ENCODE measurements at regions not wholly inside any gene's neighbourhood (a gene's known extent, or its start where the extent isn't known, plus 50 kb on each side); places are given as distances from the start of the nearest gene placed in this dataset.
"Not testable (repeated sequence)": the region's sequence is repeated elsewhere in the genome, so short reads cannot be mapped to it uniquely, and the experiment has no call there.

GRCh38 chr11:3437441-3437840 lies 58.5 kb upstream of the ZNF195 start:
- not testable (repeated sequence) for H3K4me2 ChIP-seq; H3K79me2 ChIP-seq (replicated peaks; ENCODE audit: insufficient read depth); H3K4me3 ChIP-seq; H3K36me3 Mint-ChIP-seq (ENCODE audit: low read depth); H3K27me3 ChIP-seq (ENCODE audit: insufficient read depth); H2AFZ ChIP-seq; H3K27ac Mint-ChIP-seq; H3K4me3 Mint-ChIP-seq; ATAC-seq; DNase-seq (ENCODE audit: low spot score); H3K9me2 ChIP-seq (ENCODE audit: insufficient read depth); H3K9me3 Mint-ChIP-seq; H3K4me1 Mint-ChIP-seq; H3F3A ChIP-seq (replicated peaks; ENCODE audit: low read depth); H3K27ac ChIP-seq (ENCODE audit: low read depth); H4K20me1 ChIP-seq (replicated peaks; ENCODE audit: insufficient read depth); H3K4me1 ChIP-seq (ENCODE audit: insufficient read depth); H3K36me3 ChIP-seq (ENCODE audit: insufficient read depth)
- H3K27me3 Mint-ChIP-seq (ENCODE audit: insufficient read depth, low read depth, poor library complexity), result peaks cover 13% of the 10 kb centered on the region

GRCh38 chr11:3434976-3435375 lies 56.0 kb upstream of the ZNF195 start:
- DNase-seq (ENCODE audit: low spot score) (no peak), ATAC-seq (no peak)
- Histone ChIP-seq H3K4me1 (ENCODE audit: insufficient read depth) (no peaks in the 10 kb centered on the region), H3K4me3 (no peak overlapping the region), H3K9me2 (ENCODE audit: insufficient read depth) (no peaks in the 10 kb centered on the region), H3F3A (replicated peaks; ENCODE audit: low read depth) (no peaks in the 10 kb centered on the region), H3K36me3 (ENCODE audit: insufficient read depth) (no peaks in the 10 kb centered on the region), H3K4me2 (no peak overlapping the region), H2AFZ (no peak overlapping the region), H3K79me2 (replicated peaks; ENCODE audit: insufficient read depth) (no peaks in the 10 kb centered on the region), H4K20me1 (replicated peaks; ENCODE audit: insufficient read depth) (no peaks in the 10 kb centered on the region), H3K27me3 (ENCODE audit: insufficient read depth) (no peaks in the 10 kb centered on the region), H3K27ac (ENCODE audit: low read depth) (no peak overlapping the region)
- Mint-ChIP-seq H3K27ac (no peak overlapping the region), H3K4me1 (peaks cover 4% of the 10 kb centered on the region; the same call in 2 of the 3 replicates), H3K4me3 (no peak overlapping the region), H3K27me3 (ENCODE audit: insufficient read depth, low read depth, poor library complexity) (peaks cover 10% of the 10 kb centered on the region), H3K9me3 (0 out of 3 replicates have a peak, but pooled peaks cover under 1% of the 10 kb centered on the region), H3K36me3 (ENCODE audit: low read depth) (no peaks in the 10 kb centered on the region)
- TF ChIP-seq ZNF114 (CRISPR knock-in tag; IDR thresholded peaks at IDR 0.05) (no peak), NANOG (IDR thresholded peaks at IDR 0.05; ENCODE audit: borderline replicate concordance) (no peak), EZH2phosphoT487 (IDR thresholded peaks at IDR 0.05; ENCODE audit: unreplicated experiment) (no peak), ZNF462 (CRISPR knock-in tag; IDR thresholded peaks at IDR 0.05) (no peak), CREB1 (CRISPR knock-in tag; IDR thresholded peaks at IDR 0.05; ENCODE audit: low read depth) (no peak), CTCF (conservative IDR thresholded peaks at IDR 0.05; ENCODE audit: low read depth in 2 of 2) (no peak), EZH2 (IDR thresholded peaks at IDR 0.05; ENCODE audit: low read depth, unreplicated experiment) (no peak)

- H3K27me3 ChIP-seq (ENCODE audit: insufficient read depth); H3K4me3 Mint-ChIP-seq; H3F3A ChIP-seq (replicated peaks; ENCODE audit: low read depth); H3K27ac ChIP-seq (ENCODE audit: low read depth); H3K4me1 ChIP-seq (ENCODE audit: insufficient read depth); H3K36me3 ChIP-seq (ENCODE audit: insufficient read depth); H3K9me2 ChIP-seq (ENCODE audit: insufficient read depth); H3K36me3 Mint-ChIP-seq (ENCODE audit: low read depth); DNase-seq (ENCODE audit: low spot score); ATAC-seq; H3K79me2 ChIP-seq (replicated peaks; ENCODE audit: insufficient read depth); H3K4me1 Mint-ChIP-seq; H3K4me2 ChIP-seq; H4K20me1 ChIP-seq (replicated peaks; ENCODE audit: insufficient read depth); H3K9me3 Mint-ChIP-seq; H2AFZ ChIP-seq; H3K4me3 ChIP-seq; H3K27ac Mint-ChIP-seq: not testable (repeated sequence)
- peaks cover 13% of the 10 kb centered on the region for H3K27me3 Mint-ChIP-seq (ENCODE audit: insufficient read depth, low read depth, poor library complexity)
These were observed 50.2 kb upstream of the ZNF195 start for GRCh38 chr11:3429191-3429590.

All from GM23338 (cell line).